ENCODE measurements at regions not wholly inside any gene's neighbourhood (a gene's known extent, or its start where the extent isn't known, plus 50 kb on each side); places are given as distances from the start of the nearest gene placed in this dataset.

DNA sequence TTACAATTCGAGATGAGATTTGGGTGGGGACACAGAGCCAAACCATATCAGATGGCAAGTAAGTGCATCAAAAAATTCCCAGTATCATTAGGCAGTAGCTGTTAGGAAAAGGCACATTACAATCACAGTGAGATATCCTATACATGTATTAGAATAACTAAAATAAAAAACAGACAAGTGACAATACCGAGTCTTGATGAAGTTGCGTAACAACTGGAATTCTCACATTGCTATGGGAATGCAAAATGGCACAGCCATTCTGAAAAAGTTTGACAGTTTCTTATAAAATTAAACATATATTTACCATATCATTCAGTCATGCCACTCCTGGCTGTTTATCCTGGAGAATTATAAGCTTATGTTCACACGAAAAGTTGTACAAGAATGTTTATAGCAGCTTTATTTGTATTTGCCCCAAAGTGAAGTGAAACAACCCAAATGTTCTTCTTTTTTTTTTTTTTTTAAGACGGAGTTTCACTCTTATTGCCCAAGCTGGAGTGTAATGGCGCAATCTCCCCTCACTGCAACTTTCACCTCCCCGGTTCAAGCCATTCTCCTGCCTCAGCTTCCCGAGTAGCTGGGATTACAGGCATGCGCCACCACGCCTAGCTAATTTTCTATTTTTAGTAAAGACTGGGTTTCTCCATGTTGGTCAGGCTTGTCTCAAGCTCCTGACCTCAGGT, 93.1 kb upstream of the TLE1 start:
- POLR2A ChIA-PET = interaction anchor here (0.5 kb wide), 1 partner anchor 54 kb away, joined by 3 read pairs; no protein-coding TSS in a partner anchor
- H3K9me3 ChIP-seq (replicated peaks; ENCODE audit: control insufficient read depth, insufficient read depth, low read length) = no peaks in the 10 kb centered on the region
- H3K36me3 ChIP-seq (ENCODE audit: control insufficient read depth in 2 of 2, extremely low read depth in 1 of 2, insufficient read depth in 2 of 2, low read length in 2 of 2) = no peaks in the 10 kb centered on the region
- no peak overlapping the region for H3K27ac ChIP-seq (ENCODE audit: insufficient read depth, low read depth, low read length)
- no peak overlapping the region for H3K4me2 ChIP-seq (ENCODE audit: insufficient read depth, low read length)
- H3K9me1 ChIP-seq (replicated peaks; ENCODE audit: control insufficient read depth, extremely low read depth, insufficient read depth, low read length) = no peaks in the 10 kb centered on the region
- intact Hi-C loops (cut with micrococcal nuclease) = no loop called here
- H4K20me1 ChIP-seq (replicated peaks; ENCODE audit: control insufficient read depth, extremely low read depth, insufficient read depth, low read length) = no peaks in the 10 kb centered on the region
- no peak for TF ChIP-seq JUN (IDR thresholded peaks at IDR 0.05; ENCODE audit: borderline replicate concordance, insufficient read depth, insufficient read length, low read depth)
- TF ChIP-seq, protein P1, sequence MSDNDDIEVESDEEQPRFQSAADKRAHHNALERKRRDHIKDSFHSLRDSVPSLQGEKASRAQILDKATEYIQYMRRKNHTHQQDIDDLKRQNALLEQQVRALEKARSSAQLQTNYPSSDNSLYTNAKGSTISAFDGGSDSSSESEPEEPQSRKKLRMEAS (IDR thresholded peaks at IDR 0.05; ENCODE audit: insufficient read depth, insufficient read length) = no peak
- no peak for TF ChIP-seq POLR2A (IDR thresholded peaks at IDR 0.05; ENCODE audit: low read depth, low read length)
- TF ChIP-seq FOS (IDR thresholded peaks at IDR 0.05; ENCODE audit: borderline replicate concordance, insufficient read depth, low read length) = no peak
- no peak for TF ChIP-seq GATA2 (IDR thresholded peaks at IDR 0.05; ENCODE audit: insufficient read depth, insufficient read length, low read depth, low read length)
- TF ChIP-seq, protein P2, sequence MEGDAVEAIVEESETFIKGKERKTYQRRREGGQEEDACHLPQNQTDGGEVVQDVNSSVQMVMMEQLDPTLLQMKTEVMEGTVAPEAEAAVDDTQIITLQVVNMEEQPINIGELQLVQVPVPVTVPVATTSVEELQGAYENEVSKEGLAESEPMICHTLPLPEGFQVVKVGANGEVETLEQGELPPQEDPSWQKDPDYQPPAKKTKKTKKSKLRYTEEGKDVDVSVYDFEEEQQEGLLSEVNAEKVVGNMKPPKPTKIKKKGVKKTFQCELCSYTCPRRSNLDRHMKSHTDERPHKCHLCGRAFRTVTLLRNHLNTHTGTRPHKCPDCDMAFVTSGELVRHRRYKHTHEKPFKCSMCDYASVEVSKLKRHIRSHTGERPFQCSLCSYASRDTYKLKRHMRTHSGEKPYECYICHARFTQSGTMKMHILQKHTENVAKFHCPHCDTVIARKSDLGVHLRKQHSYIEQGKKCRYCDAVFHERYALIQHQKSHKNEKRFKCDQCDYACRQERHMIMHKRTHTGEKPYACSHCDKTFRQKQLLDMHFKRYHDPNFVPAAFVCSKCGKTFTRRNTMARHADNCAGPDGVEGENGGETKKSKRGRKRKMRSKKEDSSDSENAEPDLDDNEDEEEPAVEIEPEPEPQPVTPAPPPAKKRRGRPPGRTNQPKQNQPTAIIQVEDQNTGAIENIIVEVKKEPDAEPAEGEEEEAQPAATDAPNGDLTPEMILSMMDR (IDR thresholded peaks at IDR 0.05; ENCODE audit: extremely low read depth in 1 of 2, insufficient read depth in 1 of 2, low read depth in 1 of 2, low read length in 2 of 2) = no peak
- TF ChIP-seq POLR2AphosphoS5 (IDR thresholded peaks at IDR 0.05; ENCODE audit: insufficient read depth, low read depth, low read length) = no peak
- H3K27me3 ChIP-seq (ENCODE audit: control insufficient read depth in 2 of 2, insufficient read depth in 2 of 2, low read length in 2 of 2) = no peaks in the 10 kb centered on the region
- FAIRE-seq (no peak), DNase-seq (ENCODE audit: low read depth, low spot score) (no peak)
- CTCF ChIA-PET = interaction anchor here (1.3 to 2.0 kb wide), 2 partner anchors 9 to 67 kb away, joined by 4 read pairs; no protein-coding TSS in a partner anchor
- dilution Hi-C loops (cut with MboI; ENCODE audit: extremely low pct_ligation_motif_present, low sequenced_read_pairs) = no loop called here
- BruUV-seq (replicated peaks) = no TSS peak
- no peak overlapping the region for H2AFZ ChIP-seq (ENCODE audit: low read depth, low read length)
- no peaks in the 10 kb centered on the region for H3K4me1 ChIP-seq (ENCODE audit: control insufficient read depth, extremely low read depth, insufficient read depth, low read length)
- no peak overlapping the region for H3K4me3 ChIP-seq (replicated peaks in 1 of 3; ENCODE audit: insufficient read depth in 1 of 3, low read depth in 1 of 3, low read length in 3 of 3)
- H3K9ac ChIP-seq (replicated peaks; ENCODE audit: extremely low read depth, insufficient read depth, low read length) = no peak overlapping the region
- H3K79me2 ChIP-seq (ENCODE audit: control insufficient read depth, insufficient read depth, low read length) = no peaks in the 10 kb centered on the region

All from endothelial cell of umbilical vein (primary cell).